NCI-H187 (cell line): ENCODE measurements at regions not wholly inside any gene's neighbourhood (a gene's known extent, or its start where the extent isn't known, plus 50 kb on each side); places are given as distances from the start of the nearest gene placed in this dataset.

Experiments
- DNase-seq, 2 experiments: peaks; one replicate each; lab custom pipeline; 2025; lab: John Stamatoyannopoulos, UW

- no peak for DNase-seq
Observed at GRCh38 chr3:83894223-83894622, 1064.6 kb upstream of the CADM2 start.

DNA sequence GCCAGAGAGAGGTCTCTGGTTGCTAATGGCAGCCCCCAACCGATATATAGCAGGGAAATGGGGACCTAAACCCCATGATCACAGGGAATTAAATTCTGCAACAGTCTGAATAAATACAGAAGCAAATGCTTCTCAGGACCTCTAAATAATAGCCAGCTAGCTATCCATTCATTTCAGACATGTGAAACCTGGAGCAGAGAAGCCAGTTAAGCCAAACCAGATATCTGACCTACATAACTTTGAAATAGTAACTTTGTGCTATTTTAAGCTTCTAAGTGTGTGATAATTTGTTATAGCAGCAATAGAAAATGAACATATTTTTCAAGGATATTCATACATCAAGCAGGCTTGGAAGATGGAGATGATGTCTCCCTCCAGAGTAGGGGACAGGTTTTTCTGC is 1062.9 kb upstream of the CADM2 start:
- DNase-seq = no peak

- DNase-seq = no peak
Observed at GRCh38 chr3:83902787-83903533, 1055.8 kb upstream of the CADM2 start.

GRCh38 chr3:83913381-83913780 is 1045.4 kb upstream of the CADM2 start:
- DNase-seq = no peak

GRCh38 chr3:83926291-83926690 is 1032.5 kb upstream of the CADM2 start:
- DNase-seq = no peak

GRCh38 chr3:83928391-83928790 is 1030.4 kb upstream of the CADM2 start:
- no peak for DNase-seq

DNA sequence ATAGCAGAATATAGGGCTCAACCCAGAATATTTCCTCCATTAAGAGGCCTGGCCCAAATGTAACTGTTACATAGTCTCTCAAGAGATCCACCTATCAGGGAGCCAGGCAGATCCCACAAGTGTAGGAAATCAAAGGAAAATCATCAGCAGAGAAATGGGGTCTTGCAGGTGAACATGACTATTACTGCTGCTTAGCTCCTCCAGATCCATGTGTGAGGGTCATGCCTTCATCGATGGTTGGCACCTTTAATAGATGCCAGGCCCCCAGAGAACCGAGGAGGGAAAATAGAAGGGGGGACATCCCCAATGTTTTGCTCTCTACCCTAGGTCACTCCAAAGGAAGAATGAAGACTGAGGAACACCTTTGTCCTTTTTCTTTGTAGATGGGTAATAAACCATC is 1029.9 kb upstream of the CADM2 start:
- no peak for DNase-seq

GRCh38 chr3:83934192-83935021 is 1024.4 kb upstream of the CADM2 start:
- no peak for DNase-seq

- DNase-seq = no peak
Observed at GRCh38 chr3:83938491-83938890, 1020.3 kb upstream of the CADM2 start.

- no peak for DNase-seq
Observed at GRCh38 chr3:83941990-83942745, 1016.6 kb upstream of the CADM2 start.

GRCh38 chr3:83946049-83946448 is 1012.7 kb upstream of the CADM2 start:
- no peak for DNase-seq

GRCh38 chr3:83946554-83946953 is 1012.2 kb upstream of the CADM2 start:
- no peak for DNase-seq

DNA sequence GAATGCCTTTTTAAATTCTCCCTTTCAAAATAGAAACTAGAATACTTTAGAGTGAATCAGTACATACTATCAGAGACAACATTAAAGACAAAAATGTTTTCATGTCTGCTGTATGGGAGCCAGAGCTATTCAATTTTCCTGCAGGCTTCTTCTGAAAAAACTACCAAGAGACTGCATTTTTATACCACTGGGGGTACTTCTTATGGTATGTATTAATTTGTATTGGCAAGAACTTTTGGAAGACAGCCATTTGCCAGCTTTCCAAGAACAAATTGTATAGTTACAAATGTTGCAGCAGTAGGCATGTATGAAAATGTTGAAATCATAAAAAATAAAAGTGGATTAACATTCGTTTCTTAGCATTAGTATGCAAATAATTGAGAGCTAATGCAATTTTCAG is 1010.0 kb upstream of the CADM2 start:
- DNase-seq = no peak

GRCh38 chr3:83953417-83954089 is 1005.2 kb upstream of the CADM2 start:
- no peak for DNase-seq

DNA sequence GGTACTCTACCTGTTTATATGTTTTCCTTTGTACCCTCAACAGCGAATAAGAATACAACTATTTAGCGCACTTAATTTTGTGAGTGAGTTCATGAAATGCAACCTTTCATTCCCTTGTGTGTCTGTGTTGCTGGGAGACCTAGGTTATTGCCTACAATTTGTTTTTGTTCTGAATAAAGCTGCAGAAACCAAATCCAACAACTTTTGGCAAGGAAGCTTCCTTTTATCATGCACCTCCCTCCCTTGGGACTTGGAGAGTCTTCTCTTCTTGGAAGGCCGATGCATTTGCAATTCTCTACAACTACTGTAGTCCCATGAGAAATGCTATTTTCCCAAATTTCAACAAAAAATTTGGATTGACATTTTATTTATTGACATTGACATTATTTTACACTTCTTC is 1002.4 kb upstream of the CADM2 start:
- DNase-seq = no peak

GRCh38 chr3:83968356-83968755 is 990.4 kb upstream of the CADM2 start:
- no peak for DNase-seq

- no peak for DNase-seq
Observed at GRCh38 chr3:83971666-83972065, 987.1 kb upstream of the CADM2 start.

GRCh38 chr3:84008623-84009022 is 950.2 kb upstream of the CADM2 start:
- DNase-seq = no peak

DNA sequence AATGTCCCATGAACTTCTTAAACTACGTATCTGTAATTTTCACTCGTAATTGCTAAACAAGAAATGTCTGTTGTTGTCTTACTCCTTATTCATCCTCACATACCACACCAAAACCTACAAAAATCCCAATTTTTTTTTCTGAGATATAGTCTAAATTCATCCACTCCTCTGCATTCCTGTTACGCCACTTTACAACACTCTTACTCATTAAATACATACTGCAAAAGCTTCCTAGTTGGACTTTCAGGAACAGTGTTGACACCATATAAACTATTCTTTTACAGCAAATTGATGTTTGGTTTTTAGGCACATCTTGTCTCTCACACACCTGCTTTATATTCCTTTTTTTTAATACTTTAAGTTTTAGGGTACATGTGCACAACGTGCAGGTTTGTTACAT is 934.9 kb upstream of the CADM2 start:
- DNase-seq = no peak

- no peak for DNase-seq
Observed at GRCh38 chr3:84039099-84039498, 919.7 kb upstream of the CADM2 start.

- no peak for DNase-seq
Observed at GRCh38 chr3:84042399-84043106, 916.2 kb upstream of the CADM2 start.

- DNase-seq = no peak
Observed at GRCh38 chr3:84066915-84067314, 891.9 kb upstream of the CADM2 start.
